Naive thymus-derived CD4-positive, alpha-beta T cell (primary cell): ENCODE measurements at regions not wholly inside any gene's neighbourhood (a gene's known extent, or its start where the extent isn't known, plus 50 kb on each side); places are given as distances from the start of the nearest gene placed in this dataset.

Source experiments
- ATAC-seq: fragments of 150-1000 bp; cut with Tn5 transposase; 2 replicates; pipeline ENCODE4 v1.10.0; 2021; ENCODE audit warnings: mild to moderate bottlenecking, moderate library complexity
- CTCF ChIA-PET: fragments of 350-600 bp; sonication (Branson Sonifier 250); formaldehyde crosslinking; loops from one replicate; lab custom pipeline; 2021; ENCODE audit warnings: antibody characterized with exemption; lab: Charles Lee
- POLR2A ChIA-PET: fragments of 350-600 bp; sonication (Branson Sonifier 250); formaldehyde crosslinking; loops from one replicate; lab custom pipeline; 2021; ENCODE audit warnings: antibody characterized with exemption, inconsistent platforms; lab: Charles Lee
- DNase-seq, 9 donors: peaks; one replicate each; pipeline versions ENCODE4 v3.0.0 to v3.0.0-alpha.2; 2020 to 2022; ENCODE audit warnings: mixed read lengths in 1 of 9
- H3K27ac ChIP-seq: one replicate; pipeline ENCODE4 v1.7.0; 2013; ENCODE audit warnings: mild to moderate bottlenecking, low read depth, low read length, moderate library complexity
- H3K27me3 ChIP-seq, 2 donors: one replicate each; pipeline ENCODE4 v1.7.0; 2013; ENCODE audit warnings: low read length in 2 of 2, mild to moderate bottlenecking in 2 of 2, moderate library complexity in 2 of 2; ENCODE audit not compliant: control insufficient read depth in 2 of 2, insufficient read depth in 2 of 2
- H3K36me3 ChIP-seq, 3 experiments: 1 replicate in 2 of 3; 2 replicates in 1 of 3; pipeline ENCODE4 v1.7.0; 2013; ENCODE audit warnings: low read length in 3 of 3, mild to moderate bottlenecking in 3 of 3, moderate library complexity in 1 of 3; ENCODE audit not compliant: insufficient read depth in 3 of 3, control insufficient read depth in 2 of 3
- H3K4me1 ChIP-seq, 2 donors: one replicate each; pipeline ENCODE4 v1.7.0; 2013; ENCODE audit warnings: low read length in 2 of 2, mild to moderate bottlenecking in 2 of 2, moderate library complexity in 1 of 2; ENCODE audit not compliant: control insufficient read depth in 2 of 2, insufficient read depth in 2 of 2
- H3K4me3 ChIP-seq: 2 replicates; pipeline ENCODE4 v1.7.0; 2013; ENCODE audit warnings: mild to moderate bottlenecking, low read length
- H3K9me3 ChIP-seq, 3 experiments: 1 replicate in 2 of 3; 2 replicates in 1 of 3; pipeline ENCODE4 v1.7.0; 2013; ENCODE audit warnings: low read length in 3 of 3; ENCODE audit not compliant: control insufficient read depth in 2 of 3
- H3K27ac Mint-ChIP-seq, 9 donors: one replicate each; pipeline ENCODE4 v1.8.0; 2020 to 2022; ENCODE audit warnings: mixed read lengths in 9 of 9, mild to moderate bottlenecking in 8 of 9, moderate library complexity in 5 of 9, inconsistent platforms in 2 of 9
- H3K27me3 Mint-ChIP-seq, 5 donors: one replicate each; pipeline ENCODE4 v1.8.0; 2021 to 2022; ENCODE audit warnings: mixed read lengths in 5 of 5, mild to moderate bottlenecking in 1 of 5
- H3K36me3 Mint-ChIP-seq, 5 donors: one replicate each; pipeline ENCODE4 v1.8.0; 2020 to 2022; ENCODE audit warnings: mixed read lengths in 5 of 5, mild to moderate bottlenecking in 3 of 5, inconsistent platforms in 1 of 5
- H3K4me1 Mint-ChIP-seq, 7 donors: one replicate each; pipeline ENCODE4 v1.8.0; 2020 to 2022; ENCODE audit warnings: mixed read lengths in 7 of 7, mild to moderate bottlenecking in 3 of 7, inconsistent platforms in 1 of 7
- H3K4me3 Mint-ChIP-seq, 10 donors: one replicate each; pipeline ENCODE4 v1.8.0; 2020 to 2022; ENCODE audit warnings: mild to moderate bottlenecking in 10 of 10, mixed read lengths in 10 of 10, moderate library complexity in 6 of 10, inconsistent platforms in 2 of 10
- H3K9me3 Mint-ChIP-seq, 11 donors: one replicate each; pipeline ENCODE4 v1.8.0; 2020 to 2022; ENCODE audit warnings: mixed read lengths in 11 of 11, mild to moderate bottlenecking in 4 of 11, inconsistent platforms in 1 of 11, moderate library complexity in 1 of 11
- intact Hi-C, 2 donors: fragments of 100-400 bp; cut with micrococcal nuclease; formaldehyde crosslinking; loops; one replicate each; pipeline ENCODE4 v1.15.1; 2023

DNA sequence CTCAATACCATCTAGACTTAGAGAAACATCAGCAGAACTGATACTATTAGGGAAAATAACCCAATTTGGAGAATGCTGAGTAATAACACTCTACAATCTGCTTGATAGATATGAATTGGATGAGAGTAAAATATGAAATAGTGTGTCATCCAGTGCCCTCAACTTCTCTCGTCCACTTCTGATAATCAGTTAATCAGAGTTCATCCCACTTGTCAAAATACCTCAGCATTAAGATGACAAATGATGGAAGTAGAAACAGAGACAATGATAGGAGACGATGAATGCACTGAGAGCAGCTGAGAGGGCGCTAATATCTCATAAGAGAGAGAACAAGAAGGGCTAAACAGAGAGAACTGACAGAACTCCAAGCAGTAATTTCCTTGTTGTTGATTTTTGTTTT, 699.6 kb downstream of the EPHA7 start:
- CTCF ChIA-PET, result no interaction called here
- intact Hi-C loops, result no loop called here
- H3K36me3 Mint-ChIP-seq, result peaks cover 0 to 4% (median 0%) of the 10 kb centered on the region in 5 donors
- no peak overlapping the region for H3K4me3 Mint-ChIP-seq
- no peak for DNase-seq
- Histone ChIP-seq H3K27me3 (no peaks in the 10 kb centered on the region), H3K36me3 (no peaks in the 10 kb centered on the region), H3K9me3 (no peaks in the 10 kb centered on the region), H3K27ac (no peak overlapping the region), H3K4me1 (no peaks in the 10 kb centered on the region), H3K4me3 (no peak overlapping the region)
- H3K27me3 Mint-ChIP-seq, result no peaks in the 10 kb centered on the region
- POLR2A ChIA-PET, result no interaction called here
- no peaks in the 10 kb centered on the region for H3K4me1 Mint-ChIP-seq
- ATAC-seq, result no peak
- peaks cover 0 to 27% (median 7%) of the 10 kb centered on the region in 11 donors for H3K9me3 Mint-ChIP-seq
- no peak overlapping the region for H3K27ac Mint-ChIP-seq

DNA sequence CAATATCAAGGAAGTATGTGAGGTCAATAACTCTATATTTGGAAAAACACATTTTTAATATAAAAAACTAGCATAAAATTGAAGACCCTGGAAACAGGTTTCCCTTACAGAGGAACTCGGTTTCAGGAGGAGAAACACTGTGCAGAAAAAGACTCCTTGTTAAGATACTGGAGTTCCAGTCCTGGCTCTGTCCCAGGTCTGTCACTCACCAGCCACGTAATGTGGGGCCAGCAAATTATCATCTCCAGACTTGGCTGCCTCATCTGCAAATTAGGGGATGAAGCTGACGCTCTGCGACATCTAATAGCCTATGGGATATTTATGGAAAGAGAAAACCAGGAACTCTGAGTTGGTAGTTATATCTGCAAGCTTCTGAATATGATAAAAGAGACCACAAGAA, 702.7 kb downstream of the EPHA7 start:
- H3K4me1 ChIP-seq, result no peaks in the 10 kb centered on the region
- no peak overlapping the region for H3K4me3 Mint-ChIP-seq
- no peaks in the 10 kb centered on the region for H3K27me3 ChIP-seq
- H3K4me1 Mint-ChIP-seq, result no peaks in the 10 kb centered on the region
- no peaks in the 10 kb centered on the region for H3K9me3 ChIP-seq
- no peaks in the 10 kb centered on the region for H3K27me3 Mint-ChIP-seq
- ChIA-PET CTCF (no interaction called here), POLR2A (no interaction called here)
- no peak overlapping the region for H3K27ac ChIP-seq
- no peak for ATAC-seq
- H3K36me3 ChIP-seq, result no peaks in the 10 kb centered on the region
- intact Hi-C loops, result no loop called here
- no peak overlapping the region for H3K27ac Mint-ChIP-seq
- DNase-seq, result no peak
- no peak overlapping the region for H3K4me3 ChIP-seq
- peaks cover 0 to 4% (median 0%) of the 10 kb centered on the region in 5 donors for H3K36me3 Mint-ChIP-seq
- H3K9me3 Mint-ChIP-seq, result peaks cover 0 to 19% (median 5%) of the 10 kb centered on the region in 11 donors

DNA sequence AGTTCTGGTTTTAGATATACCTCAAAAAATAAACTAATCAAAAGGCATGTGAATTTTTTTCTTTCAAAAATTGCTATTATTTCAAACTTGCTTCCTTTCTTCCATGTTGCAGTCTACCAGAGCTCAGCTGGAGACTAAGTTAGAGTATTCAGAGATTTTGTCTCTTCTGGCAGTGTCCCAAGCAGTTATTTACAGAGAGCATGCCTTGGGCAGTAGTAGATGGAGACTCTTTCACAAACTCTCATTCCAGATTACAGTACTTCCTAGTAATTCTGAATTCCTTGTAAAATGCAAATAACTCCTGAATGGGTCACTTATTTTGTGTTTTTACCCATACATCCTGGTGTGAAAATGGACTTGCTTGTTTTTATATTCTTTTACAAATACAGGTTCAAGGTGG, 703.4 kb downstream of the EPHA7 start:
- Mint-ChIP-seq H3K27me3 (no peaks in the 10 kb centered on the region), H3K4me1 (no peaks in the 10 kb centered on the region), H3K27ac (no peak overlapping the region), H3K36me3 (peaks cover 0 to 4% (median 0%) of the 10 kb centered on the region in 5 donors), H3K9me3 (peaks cover 0 to 19% (median 6%) of the 10 kb centered on the region in 11 donors), H3K4me3 (no peak overlapping the region)
- H3K9me3 ChIP-seq, result no peaks in the 10 kb centered on the region
- no peak overlapping the region for H3K27ac ChIP-seq
- intact Hi-C loops, result no loop called here
- H3K27me3 ChIP-seq, result no peaks in the 10 kb centered on the region
- DNase-seq (no peak), ATAC-seq (no peak)
- no peak overlapping the region for H3K4me3 ChIP-seq
- no peaks in the 10 kb centered on the region for H3K4me1 ChIP-seq
- no peaks in the 10 kb centered on the region for H3K36me3 ChIP-seq
- POLR2A ChIA-PET, result no interaction called here
- CTCF ChIA-PET, result no interaction called here

DNA sequence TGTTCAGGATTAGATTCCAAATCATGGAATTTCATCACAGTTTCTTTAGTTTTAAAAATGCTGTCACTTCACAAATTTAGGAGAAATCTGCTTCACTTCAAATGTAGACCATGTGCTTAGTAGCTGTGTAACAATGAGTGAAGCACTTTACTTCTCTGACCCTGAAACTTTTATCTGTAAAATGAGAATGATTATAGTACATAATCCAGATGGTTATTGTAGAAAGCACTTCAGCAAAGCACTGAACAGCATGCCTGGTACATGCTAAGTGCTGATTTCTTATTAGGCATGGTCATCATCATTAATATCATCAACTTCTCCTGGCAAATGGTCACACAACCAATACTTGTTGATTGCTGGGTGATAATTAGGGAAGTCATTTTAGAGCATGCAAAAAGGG, 705.0 kb downstream of the EPHA7 start:
- no peaks in the 10 kb centered on the region for H3K36me3 ChIP-seq
- H3K4me3 Mint-ChIP-seq, result no peak overlapping the region
- H3K27ac Mint-ChIP-seq, result no peak overlapping the region
- H3K4me3 ChIP-seq, result no peak overlapping the region
- intact Hi-C loops, result no loop called here
- H3K9me3 Mint-ChIP-seq, result peaks cover 0 to 14% (median 3%) of the 10 kb centered on the region in 11 donors
- no peaks in the 10 kb centered on the region for H3K27me3 ChIP-seq
- ATAC-seq (no peak), DNase-seq (no peak)
- no peaks in the 10 kb centered on the region for H3K9me3 ChIP-seq
- no peaks in the 10 kb centered on the region for H3K4me1 ChIP-seq
- no peaks in the 10 kb centered on the region for H3K36me3 Mint-ChIP-seq
- no peaks in the 10 kb centered on the region for H3K27me3 Mint-ChIP-seq
- no peaks in the 10 kb centered on the region for H3K4me1 Mint-ChIP-seq
- POLR2A ChIA-PET, result no interaction called here
- CTCF ChIA-PET, result no interaction called here
- no peak overlapping the region for H3K27ac ChIP-seq

DNA sequence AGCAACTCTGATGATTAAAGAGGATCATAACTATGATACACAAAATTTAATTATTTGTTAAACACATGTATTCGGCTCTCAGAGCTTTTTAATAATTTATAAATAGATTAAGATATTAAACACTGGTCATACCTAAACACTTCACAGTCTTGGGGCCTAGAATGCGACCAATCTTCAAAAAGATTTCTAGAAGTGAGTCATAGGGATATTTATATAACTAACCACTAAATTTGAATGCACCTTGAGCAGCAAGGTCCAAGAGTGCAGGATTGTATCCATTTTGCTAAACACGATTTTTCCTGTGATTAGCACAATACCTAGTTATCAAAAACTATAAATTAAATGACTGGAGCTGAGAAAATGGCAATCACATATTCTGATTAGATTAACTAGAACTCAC, 709.3 kb downstream of the EPHA7 start:
- no peak overlapping the region for H3K27ac ChIP-seq
- Mint-ChIP-seq H3K4me1 (no peaks in the 10 kb centered on the region), H3K27me3 (no peaks in the 10 kb centered on the region), H3K36me3 (no peaks in the 10 kb centered on the region), H3K9me3 (peaks cover 0 to 8% (median 2%) of the 10 kb centered on the region in 11 donors), H3K4me3 (no peak overlapping the region), H3K27ac (no peak overlapping the region)
- CTCF ChIA-PET, result no interaction called here
- POLR2A ChIA-PET, result no interaction called here
- no peak overlapping the region for H3K4me3 ChIP-seq
- intact Hi-C loops, result no loop called here
- ATAC-seq (no peak), DNase-seq (no peak)
- no peaks in the 10 kb centered on the region for H3K9me3 ChIP-seq
- no peaks in the 10 kb centered on the region for H3K4me1 ChIP-seq
- no peaks in the 10 kb centered on the region for H3K36me3 ChIP-seq
- no peaks in the 10 kb centered on the region for H3K27me3 ChIP-seq

DNA sequence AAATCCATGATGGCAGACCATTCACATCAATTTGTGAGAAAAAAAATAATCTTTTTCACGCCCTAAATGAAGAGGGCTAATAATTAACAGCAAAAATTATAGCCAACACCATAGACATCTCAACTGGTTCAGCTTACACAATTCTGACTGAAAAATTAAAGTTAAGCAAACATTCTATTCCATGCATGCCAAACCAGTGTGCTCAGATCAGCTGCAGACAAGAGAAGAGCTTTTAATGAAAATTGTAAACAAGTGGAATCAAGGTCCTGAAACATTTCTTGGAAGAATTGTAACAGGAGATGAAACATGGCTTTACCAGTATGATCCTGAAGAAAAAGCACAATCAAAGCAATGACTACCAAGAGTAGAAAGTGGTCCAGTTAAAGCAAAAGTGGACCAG, 710.4 kb downstream of the EPHA7 start:
- H3K27ac Mint-ChIP-seq, result no peak overlapping the region
- no peak overlapping the region for H3K27ac ChIP-seq
- intact Hi-C loops, result no loop called here
- ATAC-seq (no peak), DNase-seq (no peak)
- ChIA-PET CTCF (no interaction called here), POLR2A (no interaction called here)
- no peaks in the 10 kb centered on the region for H3K36me3 ChIP-seq
- no peaks in the 10 kb centered on the region for H3K4me1 Mint-ChIP-seq
- no peaks in the 10 kb centered on the region for H3K27me3 Mint-ChIP-seq
- no peaks in the 10 kb centered on the region for H3K36me3 Mint-ChIP-seq
- H3K9me3 Mint-ChIP-seq, result peaks cover 0 to 12% (median 1%) of the 10 kb centered on the region in 11 donors
- H3K9me3 ChIP-seq, result no peaks in the 10 kb centered on the region
- H3K27me3 ChIP-seq, result no peaks in the 10 kb centered on the region
- no peak overlapping the region for H3K4me3 Mint-ChIP-seq
- no peak overlapping the region for H3K4me3 ChIP-seq
- H3K4me1 ChIP-seq, result no peaks in the 10 kb centered on the region

DNA sequence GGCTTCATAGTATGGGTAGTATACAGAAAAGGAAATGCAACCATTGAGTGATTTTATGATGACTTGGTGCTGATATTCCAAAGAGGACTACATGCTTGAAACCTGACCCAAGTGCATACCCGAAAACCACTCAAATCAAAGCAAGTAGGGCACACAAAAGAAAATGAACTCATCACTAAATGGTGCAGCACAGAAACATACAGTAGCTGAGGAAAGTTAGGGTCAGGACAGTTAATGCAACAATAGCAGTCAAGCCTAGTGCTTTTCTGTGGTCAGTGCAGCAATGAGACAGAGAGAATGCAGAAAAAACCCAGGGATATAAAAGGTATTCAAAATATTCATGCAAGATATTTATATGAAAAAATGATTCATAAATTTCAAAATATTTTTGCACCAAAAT, 711.1 kb downstream of the EPHA7 start:
- H3K27me3 Mint-ChIP-seq, result no peaks in the 10 kb centered on the region
- no peaks in the 10 kb centered on the region for H3K36me3 Mint-ChIP-seq
- Histone ChIP-seq H3K4me3 (no peak overlapping the region), H3K27me3 (no peaks in the 10 kb centered on the region), H3K27ac (no peak overlapping the region), H3K36me3 (no peaks in the 10 kb centered on the region), H3K9me3 (no peaks in the 10 kb centered on the region), H3K4me1 (no peaks in the 10 kb centered on the region)
- H3K27ac Mint-ChIP-seq, result no peak overlapping the region
- peaks cover 0 to 12% (median 1%) of the 10 kb centered on the region in 11 donors for H3K9me3 Mint-ChIP-seq
- ATAC-seq (no peak), DNase-seq (no peak)
- CTCF ChIA-PET, result no interaction called here
- intact Hi-C loops, result no loop called here
- no peaks in the 10 kb centered on the region for H3K4me1 Mint-ChIP-seq
- POLR2A ChIA-PET, result no interaction called here
- H3K4me3 Mint-ChIP-seq, result no peak overlapping the region
